GM23248 (cell line): ENCODE measurements at regions not wholly inside any gene's neighbourhood (a gene's known extent, or its start where the extent isn't known, plus 50 kb on each side); places are given as distances from the start of the nearest gene placed in this dataset.

Source experiments
- DNase-seq: peaks from one replicate; pipeline ENCODE4 v3.0.0-alpha.2; 2015
- H2AFZ ChIP-seq: fragments of 200-600 bp; sonication (generic); 2 replicates; pipeline ENCODE4 v1.6.1; 2016; ENCODE audit warnings: antibody characterized with exemption
- H3F3A ChIP-seq: fragments of 200-600 bp; sonication (generic); 2 replicates; pipeline ENCODE4 v1.6.1; 2016; ENCODE audit warnings: mild to moderate bottlenecking, antibody characterized with exemption, mixed run types; ENCODE audit not compliant: insufficient read depth
- H3K27ac ChIP-seq: fragments of 200-600 bp; sonication (generic); 2 replicates; pipeline ENCODE4 v1.5.1; 2016; ENCODE audit warnings: mild to moderate bottlenecking
- H3K27me3 ChIP-seq: fragments of 200-600 bp; sonication (generic); replicated peaks from 2 replicates; pipeline ENCODE4 v1.6.1; 2016; ENCODE audit warnings: mild to moderate bottlenecking; ENCODE audit not compliant: insufficient read depth
- H3K36me3 ChIP-seq: fragments of 200-600 bp; sonication (generic); 2 replicates; pipeline ENCODE4 v1.6.1; 2016; ENCODE audit warnings: low read depth, mild to moderate bottlenecking
- H3K4me1 ChIP-seq: fragments of 200-600 bp; sonication (generic); 2 replicates; pipeline ENCODE4 v1.6.1; 2016; ENCODE audit warnings: mild to moderate bottlenecking; ENCODE audit not compliant: insufficient read depth
- H3K4me2 ChIP-seq: fragments of 200-600 bp; sonication (generic); one replicate; pipeline ENCODE4 v1.6.1; 2016; ENCODE audit warnings: mild to moderate bottlenecking; ENCODE audit not compliant: unreplicated experiment
- H3K4me3 ChIP-seq: fragments of 200-600 bp; sonication (generic); 2 replicates; pipeline ENCODE4 v1.5.1; 2016; ENCODE audit warnings: mild to moderate bottlenecking
- H3K79me2 ChIP-seq: fragments of 200-600 bp; sonication (generic); 2 replicates; pipeline ENCODE4 v1.6.1; 2016; ENCODE audit warnings: mild to moderate bottlenecking; ENCODE audit not compliant: insufficient read depth
- H3K9ac ChIP-seq: fragments of 200-600 bp; sonication (generic); 2 replicates; pipeline ENCODE4 v1.6.1; 2016; ENCODE audit warnings: mild to moderate bottlenecking
- H3K9me2 ChIP-seq: fragments of 200-600 bp; sonication (generic); 2 replicates; pipeline ENCODE4 v1.6.1; 2016; ENCODE audit warnings: mixed run types, mild to moderate bottlenecking, moderate library complexity; ENCODE audit not compliant: insufficient read depth
- H3K9me3 ChIP-seq: fragments of 200-600 bp; sonication (generic); one replicate; pipeline ENCODE4 v1.6.1; 2017; ENCODE audit warnings: low read depth
- H4K20me1 ChIP-seq: fragments of 200-600 bp; sonication (generic); 2 replicates; pipeline ENCODE4 v1.6.0; 2016; ENCODE audit not compliant: insufficient read depth
- EZH2 ChIP-seq: fragments of 200-600 bp; sonication (generic); IDR thresholded peaks from 2 replicates; pipeline ENCODE4 v1.6.1; 2018; ENCODE audit warnings: antibody characterized with exemption, mild to moderate bottlenecking; ENCODE audit not compliant: insufficient read depth, poor library complexity, severe bottlenecking
- EZH2phosphoT487 ChIP-seq: fragments of 200-600 bp; sonication (generic); IDR thresholded peaks from 2 replicates; pipeline ENCODE4 v1.6.1; 2018; ENCODE audit warnings: antibody characterized with exemption, moderate library complexity, mild to moderate bottlenecking, low read depth; ENCODE audit not compliant: insufficient read depth
- WGBS, 2 experiments: methylation state at CpG; one replicate each; pipeline ENCODE4 v1.1.6; 2015 to 2017; ENCODE audit warnings: low lambda C conversion rate in 2 of 2, low coverage in 1 of 2; ENCODE audit errors: missing lambda C conversion rate in 2 of 2; 5-methylcytosine and 5-hydroxymethylcytosine counted together
- in situ Hi-C: fragments of 300-500 bp; cut with MboI; formaldehyde crosslinking; loops from 2 replicates; pipeline ENCODE4 v1.15.0; 2020

DNA sequence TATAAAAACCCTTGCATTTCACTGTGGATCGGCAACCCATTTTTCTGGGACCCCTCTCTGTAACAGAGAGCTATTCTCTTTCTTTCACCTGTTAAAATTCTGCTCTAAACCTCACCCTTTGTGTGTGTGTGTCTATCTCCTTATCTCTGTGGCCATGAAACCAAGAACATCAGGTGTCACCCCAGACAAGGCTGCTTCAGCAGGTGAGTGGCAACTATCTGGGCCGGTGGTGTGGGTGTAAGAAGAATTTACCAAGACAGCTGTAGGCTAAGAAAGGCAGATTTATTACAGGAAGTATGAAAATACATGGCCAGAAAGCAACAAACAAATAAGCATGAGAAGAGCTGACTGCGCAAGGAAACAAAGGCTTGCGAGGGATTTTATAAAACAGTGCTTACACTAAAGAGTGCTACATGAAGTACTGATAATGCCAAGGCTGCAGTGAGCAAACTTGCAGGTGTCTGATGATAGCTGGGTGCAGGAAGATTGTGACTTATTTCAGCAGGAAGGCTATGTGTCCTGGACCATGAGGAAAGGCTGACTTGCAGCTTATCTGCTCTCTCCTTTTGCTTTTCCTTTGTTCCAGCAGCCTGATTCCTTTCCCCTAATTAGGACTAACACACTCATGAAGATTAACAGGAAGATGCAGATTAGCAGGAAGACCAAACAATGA lies 421.1 kb downstream of the PTH2R start:
- H3K4me3 ChIP-seq = no peak overlapping the region
- in situ Hi-C loops = no loop called here
- no peaks in the 10 kb centered on the region for H4K20me1 ChIP-seq
- no peak overlapping the region for H3K4me2 ChIP-seq
- no peak for DNase-seq
- WGBS, 2 experiments = 29 to 33% methylated on average over 4 of the region's 4 CpGs
- H3K27me3 ChIP-seq = no peaks in the 10 kb centered on the region
- no peaks in the 10 kb centered on the region for H3F3A ChIP-seq
- H3K4me1 ChIP-seq = no peaks in the 10 kb centered on the region
- H3K9me2 ChIP-seq = no peaks in the 10 kb centered on the region
- no peak overlapping the region for H2AFZ ChIP-seq
- no peaks in the 10 kb centered on the region for H3K9me3 ChIP-seq
- no peak overlapping the region for H3K27ac ChIP-seq
- TF ChIP-seq EZH2phosphoT487 (no peak), EZH2 (no peak)
- H3K9ac ChIP-seq = no peak overlapping the region
- no peaks in the 10 kb centered on the region for H3K79me2 ChIP-seq
- H3K36me3 ChIP-seq = no peaks in the 10 kb centered on the region

DNA sequence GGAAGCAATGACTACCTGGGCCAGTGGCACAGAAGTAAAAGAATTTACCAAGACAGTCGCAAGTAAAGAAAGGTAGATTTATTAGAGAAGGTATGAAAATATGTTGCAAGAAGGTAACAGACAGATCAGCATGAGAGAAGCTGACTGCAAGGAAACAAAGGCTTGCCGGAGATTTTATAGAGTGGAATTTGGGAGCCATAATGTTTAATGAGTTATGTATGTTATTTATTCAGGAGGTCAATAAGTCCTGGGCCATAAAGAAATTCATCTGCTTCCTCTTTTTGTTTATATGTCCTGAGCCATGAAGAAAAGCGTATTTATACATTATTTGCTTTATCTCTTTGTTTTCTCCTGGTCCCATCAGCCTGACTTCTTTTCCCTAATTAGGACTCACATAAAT lies 423.6 kb downstream of the PTH2R start:
- H4K20me1 ChIP-seq = no peaks in the 10 kb centered on the region
- in situ Hi-C loops = no loop called here
- no peak for DNase-seq

GRCh38 chr2:208847651-208848050 lies 441.1 kb downstream of the PTH2R start:
- Histone ChIP-seq H3K4me1 (no peaks in the 10 kb centered on the region), H3K36me3 (no peaks in the 10 kb centered on the region), H3K27ac (no peak overlapping the region), H3K4me2 (no peak overlapping the region), H3F3A (no peaks in the 10 kb centered on the region), H4K20me1 (no peaks in the 10 kb centered on the region), H3K9me2 (no peaks in the 10 kb centered on the region), H3K9me3 (no peaks in the 10 kb centered on the region), H3K9ac (no peak overlapping the region), H2AFZ (no peak overlapping the region), H3K79me2 (no peaks in the 10 kb centered on the region), H3K4me3 (no peak overlapping the region), H3K27me3 (no peaks in the 10 kb centered on the region)
- in situ Hi-C loops = no loop called here
- no peak for TF ChIP-seq EZH2phosphoT487
- TF ChIP-seq EZH2 = no peak
- WGBS, 2 experiments = 4% methylated on average over 1 of the region's 1 CpG
- DNase-seq = no peak

More for the DNA sequence above, 423.6 kb downstream of the PTH2R start:
- Histone ChIP-seq H3K4me1 (no peaks in the 10 kb centered on the region), H3K4me3 (no peak overlapping the region), H3K27ac (no peak overlapping the region), H2AFZ (no peak overlapping the region), H3K4me2 (no peak overlapping the region), H3K9ac (no peak overlapping the region), H3K27me3 (no peaks in the 10 kb centered on the region), H3K9me2 (no peaks in the 10 kb centered on the region), H3F3A (no peaks in the 10 kb centered on the region), H3K36me3 (no peaks in the 10 kb centered on the region), H3K9me3 (no peaks in the 10 kb centered on the region), H3K79me2 (no peaks in the 10 kb centered on the region)
- TF ChIP-seq EZH2phosphoT487 (no peak), EZH2 (no peak)
- 14 to 17% methylated on average over 3 of the region's 3 CpGs for WGBS, 2 experiments

- in situ Hi-C loops = no loop called here
- DNase-seq = no peak
- whole genome bisulfite sequencing, 2 experiments = 39 to 45% methylated on average over 6 of the region's 6 CpGs
- TF ChIP-seq EZH2 (no peak), EZH2phosphoT487 (no peak)
- Histone ChIP-seq H3K27me3 (no peaks in the 10 kb centered on the region), H3K4me3 (no peak overlapping the region), H3K79me2 (no peaks in the 10 kb centered on the region), H2AFZ (no peak overlapping the region), H4K20me1 (no peaks in the 10 kb centered on the region), H3K36me3 (no peaks in the 10 kb centered on the region), H3K27ac (no peak overlapping the region), H3K4me2 (no peak overlapping the region), H3K9me2 (no peaks in the 10 kb centered on the region), H3K9me3 (no peaks in the 10 kb centered on the region), H3F3A (no peaks in the 10 kb centered on the region), H3K4me1 (no peaks in the 10 kb centered on the region), H3K9ac (no peak overlapping the region)
Measured at GRCh38 chr2:208854717-208855116, 448.1 kb downstream of the PTH2R start.

DNA sequence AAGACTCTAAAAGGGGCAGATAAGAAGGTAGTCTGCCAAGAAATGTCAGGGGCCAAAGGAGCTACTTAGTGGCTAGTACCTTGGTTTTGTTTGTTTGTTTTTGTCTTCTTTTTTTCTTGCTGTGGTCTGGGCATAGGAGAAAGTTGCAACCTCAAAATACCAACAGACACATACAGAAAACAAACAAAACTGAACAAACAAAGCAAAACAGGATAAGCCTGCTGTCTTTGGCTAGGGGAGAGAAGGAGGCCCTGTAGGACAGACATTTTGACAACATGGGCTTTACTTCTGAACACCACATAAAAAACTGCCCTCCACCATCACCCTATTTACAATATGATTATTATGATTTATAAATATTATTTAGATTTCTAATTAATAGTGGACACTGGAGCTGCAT lies 460.8 kb downstream of the PTH2R start:
- Histone ChIP-seq H3K4me1 (no peaks in the 10 kb centered on the region), H3K4me3 (no peak overlapping the region), H4K20me1 (no peaks in the 10 kb centered on the region), H3K79me2 (no peaks in the 10 kb centered on the region), H3K9ac (no peak overlapping the region), H2AFZ (no peak overlapping the region), H3K27ac (no peak overlapping the region), H3K36me3 (no peaks in the 10 kb centered on the region), H3K9me3 (no peaks in the 10 kb centered on the region), H3K9me2 (no peaks in the 10 kb centered on the region), H3F3A (no peaks in the 10 kb centered on the region), H3K4me2 (no peak overlapping the region), H3K27me3 (no peaks in the 10 kb centered on the region)
- no peak for DNase-seq
- TF ChIP-seq EZH2 = no peak
- no peak for TF ChIP-seq EZH2phosphoT487
- in situ Hi-C loops = no loop called here
